ENCODE measurements at regions not wholly inside any gene's neighbourhood (a gene's known extent, or its start where the extent isn't known, plus 50 kb on each side); places are given as distances from the start of the nearest gene placed in this dataset.

DNA sequence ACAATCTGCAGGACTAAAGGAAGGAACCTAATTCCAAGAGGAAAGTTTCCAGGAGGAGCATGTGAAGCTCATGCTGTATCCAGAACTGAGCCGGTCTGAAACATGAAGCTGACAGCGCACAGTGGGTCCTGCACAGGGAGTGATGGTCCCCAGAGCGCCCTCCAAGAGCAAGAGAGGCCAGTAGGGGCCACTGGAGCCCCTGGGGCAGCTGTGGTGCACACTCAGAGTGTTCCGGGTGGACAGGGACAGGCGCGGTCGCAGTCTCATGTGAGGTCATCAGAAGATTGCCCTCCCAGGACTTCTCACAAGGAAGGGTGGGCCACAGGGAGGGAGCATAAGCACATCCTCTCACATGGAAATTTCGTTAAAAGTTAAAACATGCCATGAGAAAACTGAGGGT lies 355.9 kb downstream of the EIPR1 start:
- no peak for TF ChIP-seq CTCF (IDR thresholded peaks at IDR 0.05; ENCODE audit: insufficient read depth, low read depth, low read length, missing control alignments)
- DNase-seq (ENCODE audit: low read depth) = no peak
- H3K4me3 ChIP-seq (ENCODE audit: low read depth, low read length) = no peak overlapping the region

DNA sequence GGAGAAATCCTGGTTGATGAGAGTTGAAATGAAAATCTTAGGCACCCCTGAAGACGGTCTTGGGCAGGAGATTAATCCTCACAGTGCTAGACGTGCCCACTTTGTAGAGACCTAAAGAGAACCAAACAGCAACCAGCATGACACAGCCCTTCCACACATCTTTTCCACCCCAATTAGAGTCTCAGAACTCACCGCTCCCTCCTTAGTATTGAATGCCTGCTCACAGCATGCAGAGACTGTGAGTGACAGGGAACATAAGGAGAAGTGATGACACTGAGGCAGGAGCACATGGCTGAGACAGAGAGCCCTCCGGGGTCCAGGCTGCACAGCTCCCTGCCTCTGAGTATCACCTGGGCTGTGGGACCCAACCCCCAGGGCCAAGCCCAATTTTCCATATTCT lies 367.6 kb downstream of the EIPR1 start:
- no peak for DNase-seq (ENCODE audit: low read depth)
- TF ChIP-seq CTCF (IDR thresholded peaks at IDR 0.05; ENCODE audit: insufficient read depth, low read depth, low read length, missing control alignments) = no peak
- H3K4me3 ChIP-seq (ENCODE audit: low read depth, low read length) = no peak overlapping the region

DNA sequence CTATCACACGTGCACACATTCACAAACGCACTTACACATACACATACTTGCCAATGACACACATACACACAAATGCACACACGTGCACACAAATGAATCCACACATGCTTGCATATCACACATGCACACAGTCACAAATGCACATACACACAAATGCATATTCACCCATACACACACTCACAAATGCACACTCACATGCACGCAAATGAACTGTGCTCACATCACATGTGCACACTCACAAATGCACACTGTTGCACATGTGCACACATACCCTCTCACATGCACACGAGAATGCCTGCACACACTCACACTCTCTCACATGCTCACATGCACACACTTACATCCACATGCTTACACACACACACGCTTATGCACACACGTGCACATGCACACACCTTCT lies 368.1 kb downstream of the EIPR1 start:
- H3K4me3 ChIP-seq (ENCODE audit: low read depth, low read length) = no peak overlapping the region
- DNase-seq (ENCODE audit: low read depth) = no peak
- no peak for TF ChIP-seq CTCF (IDR thresholded peaks at IDR 0.05; ENCODE audit: insufficient read depth, low read depth, low read length, missing control alignments)

DNA sequence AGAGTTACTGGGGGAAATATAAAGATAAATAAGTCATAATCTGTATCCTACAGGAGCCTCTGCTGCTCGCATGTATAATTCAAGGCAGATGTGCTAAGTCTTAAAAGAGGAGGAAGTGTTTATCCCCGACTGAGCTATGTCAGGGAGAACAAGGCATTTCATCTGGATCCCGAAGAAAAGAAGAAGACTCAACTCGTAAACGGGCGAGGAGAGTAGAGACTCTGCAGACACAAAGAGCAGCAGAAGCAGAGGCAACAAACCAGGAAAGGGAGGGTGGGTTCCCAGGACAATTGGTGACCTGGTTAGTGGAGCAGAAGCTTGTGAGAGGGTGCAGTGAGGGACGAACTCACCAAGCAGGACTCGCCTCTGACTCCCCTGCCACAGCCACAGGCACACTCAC lies 368.6 kb downstream of the EIPR1 start:
- no peak for DNase-seq (ENCODE audit: low read depth)
- no peak for TF ChIP-seq CTCF (IDR thresholded peaks at IDR 0.05; ENCODE audit: insufficient read depth, low read depth, low read length, missing control alignments)
- H3K4me3 ChIP-seq (ENCODE audit: low read depth, low read length) = no peak overlapping the region

DNA sequence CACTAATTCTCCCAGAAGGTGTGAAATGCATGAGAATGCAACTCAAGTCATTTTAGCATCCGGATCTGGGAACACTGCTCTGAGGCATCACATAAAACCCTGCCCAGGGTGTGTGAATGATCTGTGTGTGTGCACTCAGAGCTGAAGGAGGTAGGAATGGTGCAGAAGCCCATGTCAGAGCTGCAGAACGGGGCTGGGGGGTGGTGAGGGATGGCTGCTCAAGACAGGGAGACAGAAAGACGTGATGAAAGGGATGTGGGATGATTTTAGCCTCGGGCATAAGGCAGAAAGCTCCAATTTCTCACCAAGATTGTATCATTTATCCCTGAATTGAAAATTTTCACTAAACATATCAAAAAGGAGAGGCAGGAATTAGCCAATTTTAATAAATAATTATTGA lies 369.1 kb downstream of the EIPR1 start:
- no peak overlapping the region for H3K4me3 ChIP-seq (ENCODE audit: low read depth, low read length)
- no peak for TF ChIP-seq CTCF (IDR thresholded peaks at IDR 0.05; ENCODE audit: insufficient read depth, low read depth, low read length, missing control alignments)
- no peak for DNase-seq (ENCODE audit: low read depth)

DNA sequence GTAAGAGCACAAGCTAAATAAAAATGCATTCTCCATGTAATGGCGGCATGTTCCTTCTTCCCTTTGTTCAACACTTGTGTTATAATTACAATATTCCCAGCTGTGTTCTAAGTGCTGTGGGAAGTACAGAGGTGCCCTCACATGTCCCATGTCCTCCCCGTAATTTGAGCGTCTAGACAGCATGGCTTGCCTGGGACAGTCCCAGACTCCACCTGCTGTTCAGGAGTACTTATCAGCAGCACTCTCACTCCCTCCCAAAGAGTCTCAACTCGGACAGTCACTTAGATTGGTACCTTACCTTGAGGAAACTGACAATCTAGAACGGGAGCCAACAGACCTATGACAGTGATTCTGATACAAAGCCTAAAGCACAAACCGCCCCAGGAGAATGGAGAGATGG lies 370.5 kb downstream of the EIPR1 start:
- no peak overlapping the region for H3K4me3 ChIP-seq (ENCODE audit: low read depth, low read length)
- DNase-seq (ENCODE audit: low read depth) = no peak
- TF ChIP-seq CTCF (IDR thresholded peaks at IDR 0.05; ENCODE audit: insufficient read depth, low read depth, low read length, missing control alignments) = no peak

GRCh38 chr2:3005859-3006501 lies 371.6 kb downstream of the EIPR1 start:
- no peak for TF ChIP-seq CTCF (IDR thresholded peaks at IDR 0.05; ENCODE audit: insufficient read depth, low read depth, low read length, missing control alignments)
- no peak for DNase-seq (ENCODE audit: low read depth)

More at GRCh38 chr2:3005859-3006501, 371.6 kb downstream of the EIPR1 start:
- no peak overlapping the region for H3K4me3 ChIP-seq (ENCODE audit: low read depth, low read length)
